Vagina (tissue), 2 donors: ENCODE measurements at regions not wholly inside any gene's neighbourhood (a gene's known extent, or its start where the extent isn't known, plus 50 kb on each side); places are given as distances from the start of the nearest gene placed in this dataset.

Experiments
- DNase-seq, 2 donors: peaks; one replicate each; pipeline ENCODE4 v3.0.0-alpha.2; 2017; ENCODE audit errors: extremely low spot score in 2 of 2
- H3K27ac ChIP-seq: fragments of 200-600 bp; sonication (generic); one replicate; pipeline ENCODE4 v1.5.1; 2019
- H3K27me3 ChIP-seq: fragments of 200-600 bp; sonication (generic); one replicate; pipeline ENCODE4 v1.5.1; 2019
- H3K36me3 ChIP-seq, 2 donors: fragments of 200-600 bp; sonication (generic); one replicate each; pipeline ENCODE4 v1.5.1; 2017 to 2019
- H3K4me1 ChIP-seq: fragments of 200-600 bp; sonication (generic); one replicate; pipeline ENCODE4 v1.5.1; 2019
- H3K4me3 ChIP-seq, 2 donors: fragments of 200-600 bp; sonication (generic); 1 replicate in 1 of 2; 2 replicates in 1 of 2; pipeline ENCODE4 v1.5.1; 2016 to 2019
- H3K9me3 ChIP-seq: fragments of 200-600 bp; sonication (generic); one replicate; pipeline ENCODE4 v1.5.1; 2019
- CTCF ChIP-seq, 3 experiments: fragments of 450-650 bp in 2 of 3; fragments of 200-600 bp in 1 of 3; sonication (generic) in 1 of 3; IDR thresholded peaks; one replicate each; pipeline ENCODE4 v1.5.1; 2017 to 2019; ENCODE audit warnings: antibody characterized with exemption in 3 of 3, mild to moderate bottlenecking in 2 of 3, moderate library complexity in 2 of 3
- POLR2A ChIP-seq, 2 donors: fragments of 450-650 bp; IDR thresholded peaks; one replicate each; pipeline ENCODE4 v1.6.1; 2017; ENCODE audit warnings: antibody characterized with exemption in 2 of 2, mild to moderate bottlenecking in 2 of 2, moderate library complexity in 2 of 2
- POLR2AphosphoS5 ChIP-seq, 2 donors: sonication (generic); formaldehyde crosslinking; IDR thresholded peaks; one replicate each; pipeline ENCODE4 v1.9.0; 2017; ENCODE audit warnings: antibody characterized with exemption in 2 of 2, mild to moderate bottlenecking in 2 of 2, low read depth in 1 of 2; ENCODE audit not compliant: insufficient read depth in 1 of 2
- intact Hi-C: fragments of 100-400 bp; cut with DNase I; formaldehyde crosslinking; loops from one replicate; pipeline ENCODE4 v1.15.1; 2023

GRCh38 chr4:8783736-8784135, 87.9 kb downstream of the HMX1 start:
- TF ChIP-seq POLR2AphosphoS5 (IDR thresholded peaks at IDR 0.05; ENCODE audit: insufficient read depth in 1 of 2, low read depth in 1 of 2) (no peak), CTCF (IDR thresholded peaks at IDR 0.05) (no peak), POLR2A (IDR thresholded peaks at IDR 0.05) (no peak)
- DNase-seq = no peak
- intact Hi-C loops = no loop called here
- Histone ChIP-seq H3K9me3 (no peaks in the 10 kb centered on the region), H3K27me3 (no peaks in the 10 kb centered on the region), H3K4me1 (no peaks in the 10 kb centered on the region), H3K4me3 (no peak overlapping the region), H3K27ac (no peak overlapping the region), H3K36me3 (no peaks in the 10 kb centered on the region)

DNA sequence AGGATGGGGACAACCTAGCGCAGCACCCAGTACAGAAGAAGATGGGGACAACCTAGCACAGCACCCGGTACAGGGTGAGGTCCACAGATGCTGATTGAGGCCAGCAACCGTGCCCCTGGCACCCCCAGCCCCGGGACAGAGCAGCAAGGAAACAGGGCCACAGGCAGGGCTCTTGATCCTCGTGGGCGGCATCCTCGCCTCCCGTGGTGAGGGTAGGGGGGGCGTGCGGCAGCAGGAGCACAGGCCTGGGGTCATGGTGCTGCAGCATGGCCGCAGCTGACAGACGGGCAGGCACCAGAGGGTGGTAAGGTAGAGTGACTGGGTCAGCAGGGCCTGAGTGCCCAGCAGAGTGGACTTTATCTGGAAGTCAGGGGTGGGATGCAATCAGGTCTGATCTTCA, 89.5 kb downstream of the HMX1 start:
- Histone ChIP-seq H3K9me3 (no peaks in the 10 kb centered on the region), H3K27ac (no peak overlapping the region), H3K27me3 (no peaks in the 10 kb centered on the region), H3K4me3 (no peak overlapping the region), H3K4me1 (no peaks in the 10 kb centered on the region), H3K36me3 (no peaks in the 10 kb centered on the region)
- TF ChIP-seq CTCF (IDR thresholded peaks at IDR 0.05) = no peak
- TF ChIP-seq POLR2AphosphoS5 (IDR thresholded peaks at IDR 0.05; ENCODE audit: insufficient read depth in 1 of 2, low read depth in 1 of 2) = no peak
- TF ChIP-seq POLR2A (IDR thresholded peaks at IDR 0.05) = no peak
- no peak for DNase-seq
- intact Hi-C loops = no loop called here

- intact Hi-C loops = no loop called here
- no peak for TF ChIP-seq POLR2AphosphoS5 (IDR thresholded peaks at IDR 0.05; ENCODE audit: insufficient read depth in 1 of 2, low read depth in 1 of 2)
- TF ChIP-seq CTCF (IDR thresholded peaks at IDR 0.05) = no peak
- TF ChIP-seq POLR2A (IDR thresholded peaks at IDR 0.05) = no peak
- no peaks in the 10 kb centered on the region for H3K36me3 ChIP-seq
- DNase-seq = no peak
- no peak overlapping the region for H3K27ac ChIP-seq
- H3K9me3 ChIP-seq = no peaks in the 10 kb centered on the region
- H3K4me1 ChIP-seq = no peaks in the 10 kb centered on the region
- H3K27me3 ChIP-seq = no peaks in the 10 kb centered on the region
- H3K4me3 ChIP-seq = no peak overlapping the region
Measured at GRCh38 chr4:8781641-8782040, 90.0 kb downstream of the HMX1 start.

DNA sequence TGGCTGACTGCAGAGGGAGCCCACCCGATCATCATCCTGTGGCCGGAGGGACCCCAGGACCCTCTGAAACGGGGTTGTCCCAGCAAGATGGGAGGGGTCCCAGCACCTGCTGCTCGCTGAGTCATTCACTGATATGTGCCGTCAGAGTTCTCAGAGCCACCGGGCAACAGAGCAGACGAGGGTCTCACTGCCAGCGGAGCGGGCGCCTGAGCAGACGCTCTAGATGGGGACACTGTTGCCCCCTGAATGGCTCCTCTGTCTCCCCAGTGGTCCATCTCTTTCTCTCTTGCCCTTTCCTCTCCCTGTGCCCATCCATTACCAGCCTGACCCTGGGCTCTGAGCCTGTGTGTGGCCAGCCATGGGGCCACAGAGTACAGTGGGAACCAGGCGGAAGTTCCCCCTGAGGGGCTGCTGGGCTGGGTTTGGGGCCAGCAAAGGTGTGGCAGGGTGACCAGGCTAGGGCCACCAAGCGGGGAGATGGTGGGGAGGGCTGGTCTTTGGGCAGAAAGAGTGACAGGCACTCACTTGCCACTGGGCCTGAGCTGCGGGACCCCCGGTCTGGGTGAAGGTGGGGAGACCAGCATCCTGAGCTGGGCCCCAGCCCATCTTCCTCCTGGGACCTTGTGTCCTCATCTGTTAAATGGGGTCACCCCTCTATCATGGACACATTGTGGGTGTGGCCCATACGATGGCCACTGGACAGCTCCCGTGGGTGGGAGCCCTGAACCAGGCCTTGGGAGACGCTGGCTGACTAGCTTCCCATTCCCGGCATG, 90.9 kb downstream of the HMX1 start:
- intact Hi-C loops = no loop called here

More for the DNA sequence above, 90.9 kb downstream of the HMX1 start:
- H3K27ac ChIP-seq = no peak overlapping the region
- no peak overlapping the region for H3K4me3 ChIP-seq
- no peaks in the 10 kb centered on the region for H3K9me3 ChIP-seq
- DNase-seq = no peak
- H3K36me3 ChIP-seq = no peaks in the 10 kb centered on the region
- no peaks in the 10 kb centered on the region for H3K4me1 ChIP-seq
- H3K27me3 ChIP-seq = no peaks in the 10 kb centered on the region
- TF ChIP-seq POLR2A (IDR thresholded peaks at IDR 0.05) = no peak
- no peak for TF ChIP-seq CTCF (IDR thresholded peaks at IDR 0.05)
- TF ChIP-seq POLR2AphosphoS5 (IDR thresholded peaks at IDR 0.05; ENCODE audit: insufficient read depth in 1 of 2, low read depth in 1 of 2) = no peak
